Activated naive CD4-positive, alpha-beta T cell (primary cell): ENCODE measurements at regions not wholly inside any gene's neighbourhood (a gene's known extent, or its start where the extent isn't known, plus 50 kb on each side); places are given as distances from the start of the nearest gene placed in this dataset.
"Not testable (repeated sequence)": the region's sequence is repeated elsewhere in the genome, so short reads cannot be mapped to it uniquely, and the experiment has no call there.

Source experiments
- DNase-seq, 4 experiments: peaks; one replicate each; lab custom pipeline; 2025; lab: John Stamatoyannopoulos, UW

DNA sequence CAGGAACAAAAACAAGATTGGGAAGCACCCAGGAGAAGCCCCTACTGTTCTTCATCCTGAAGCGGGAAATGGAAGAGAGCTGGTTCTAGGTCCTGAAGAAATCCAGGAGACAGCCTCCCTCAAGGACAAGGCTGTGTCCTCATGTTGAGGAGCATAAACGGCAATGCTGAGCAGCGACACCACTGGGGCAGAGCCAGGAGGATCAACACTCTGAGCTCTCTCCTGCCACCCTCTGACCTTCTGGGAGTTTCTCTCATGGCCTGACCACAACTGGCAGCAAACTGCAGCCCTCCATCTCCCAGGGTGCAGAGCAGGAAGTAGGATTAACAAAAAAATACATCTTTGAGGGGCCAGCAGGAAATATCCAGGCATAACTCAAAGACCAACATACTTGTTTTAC, 1292.2 kb upstream of the TMEM132C start:
- no peak for DNase-seq

- no peak for DNase-seq
These were observed 1290.4 kb upstream of the TMEM132C start for GRCh38 chr12:126976579-126976978.

- DNase-seq = not testable (repeated sequence)
These were observed 1287.4 kb upstream of the TMEM132C start for GRCh38 chr12:126979564-126979963.

DNA sequence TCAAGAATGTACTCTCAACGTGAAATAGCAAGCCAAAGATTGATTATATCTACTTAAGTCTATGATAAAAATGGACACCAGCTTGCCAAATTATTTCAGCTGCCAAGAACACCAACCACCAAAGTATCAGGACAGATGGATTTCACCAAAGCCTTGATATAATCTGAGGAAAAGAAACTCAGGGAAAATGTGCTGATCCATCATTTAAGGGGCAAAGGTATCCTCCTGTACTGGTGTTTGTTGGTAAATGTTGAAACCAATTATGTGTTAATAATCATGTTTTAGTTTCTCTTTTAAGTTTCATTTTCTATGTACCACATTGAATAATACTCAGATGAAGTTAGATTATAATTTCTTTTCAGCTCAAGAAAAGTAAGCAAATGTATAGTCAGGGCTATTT, 1284.3 kb upstream of the TMEM132C start:
- no peak for DNase-seq

GRCh38 chr12:126983735-126984134, 1283.2 kb upstream of the TMEM132C start:
- DNase-seq = not testable (repeated sequence)

DNA sequence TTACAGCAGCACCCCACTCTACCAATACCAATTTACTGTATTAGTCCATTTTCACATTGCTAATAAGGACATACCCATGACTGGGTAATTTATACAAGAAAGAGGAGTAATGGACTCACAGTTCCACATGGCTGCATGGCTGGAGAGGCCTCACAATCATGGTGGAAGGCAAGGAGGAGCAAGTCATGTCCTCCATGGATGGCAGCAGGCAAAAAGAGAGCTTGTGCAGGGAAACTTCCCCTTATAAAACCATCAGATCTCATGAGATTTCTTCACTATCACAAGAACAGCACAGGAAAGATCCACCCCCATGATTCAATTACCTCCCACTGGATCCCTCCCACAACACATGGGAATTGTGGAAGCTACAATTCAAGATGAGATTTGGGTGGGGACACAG, 1281.3 kb upstream of the TMEM132C start:
- not testable (repeated sequence) for DNase-seq

GRCh38 chr12:126989532-126989931, 1277.4 kb upstream of the TMEM132C start:
- DNase-seq = no peak

DNA sequence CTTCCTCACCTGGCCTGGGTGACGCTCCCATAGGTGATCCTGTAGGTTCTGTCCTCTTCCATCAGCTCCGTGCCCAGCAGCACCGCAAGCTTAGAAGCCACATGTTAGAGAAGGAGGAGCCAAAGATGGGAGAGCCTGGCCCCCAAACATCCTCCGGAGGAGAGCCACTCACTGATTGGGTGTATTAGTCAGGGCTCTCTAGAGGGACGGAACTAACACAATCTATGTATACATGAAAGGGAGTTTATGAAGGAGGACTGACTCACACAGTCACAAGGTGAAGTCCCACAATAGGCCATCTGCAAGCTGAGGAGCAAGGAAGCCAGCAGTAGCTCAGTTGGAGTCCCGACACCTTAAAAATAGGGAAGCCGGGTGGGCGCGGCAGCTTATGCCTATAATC, 1273.1 kb upstream of the TMEM132C start:
- no peak for DNase-seq

DNA sequence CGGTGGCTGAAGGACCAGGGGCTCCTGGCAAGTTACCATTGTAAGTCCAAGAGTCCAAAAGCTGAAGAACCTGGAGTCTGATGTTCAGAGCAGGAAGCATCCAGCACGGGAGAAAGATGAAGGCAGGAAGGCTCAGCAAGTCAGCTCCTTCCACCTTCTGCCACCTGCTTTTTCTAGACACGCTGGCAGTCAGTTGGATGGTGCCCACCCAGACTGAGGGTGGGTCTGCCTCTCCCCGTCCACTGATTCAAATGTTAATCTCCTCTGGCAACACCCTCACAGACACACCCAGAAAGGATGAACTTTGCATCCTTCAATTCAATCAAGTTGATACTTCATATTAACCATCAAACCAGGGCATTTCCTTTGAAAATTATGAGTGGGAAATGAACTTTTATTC, 1272.4 kb upstream of the TMEM132C start:
- DNase-seq = no peak

- no peak for DNase-seq
These were observed 1268.9 kb upstream of the TMEM132C start for GRCh38 chr12:126998031-126998430.

DNA sequence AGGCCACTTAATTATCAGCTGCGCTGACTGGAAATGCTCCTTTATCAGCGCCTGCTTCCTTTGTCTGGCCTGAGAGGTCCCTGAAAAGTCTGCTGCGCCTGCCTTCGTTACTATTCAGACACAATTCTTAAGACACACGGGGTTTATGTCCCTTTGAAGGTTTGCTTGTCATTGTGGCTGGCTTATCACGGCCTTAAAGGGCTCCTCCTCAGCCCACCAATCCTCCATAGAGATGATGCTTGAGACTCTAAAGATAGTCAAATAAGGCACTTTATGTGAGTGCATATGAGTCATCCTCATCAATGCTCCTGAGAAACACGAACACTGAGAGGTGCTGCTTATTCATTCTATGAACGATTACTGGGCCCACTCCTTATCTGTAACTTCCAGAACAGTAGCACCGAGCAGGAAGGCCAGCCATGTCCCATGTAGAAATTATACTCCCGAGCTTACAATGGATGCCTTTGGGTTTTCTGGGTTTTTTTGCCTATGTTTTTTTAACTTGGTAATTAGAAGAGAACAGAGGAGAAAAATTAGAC, 1268.2 kb upstream of the TMEM132C start:
- DNase-seq = no peak

GRCh38 chr12:126999352-126999751, 1267.6 kb upstream of the TMEM132C start:
- no peak for DNase-seq

DNA sequence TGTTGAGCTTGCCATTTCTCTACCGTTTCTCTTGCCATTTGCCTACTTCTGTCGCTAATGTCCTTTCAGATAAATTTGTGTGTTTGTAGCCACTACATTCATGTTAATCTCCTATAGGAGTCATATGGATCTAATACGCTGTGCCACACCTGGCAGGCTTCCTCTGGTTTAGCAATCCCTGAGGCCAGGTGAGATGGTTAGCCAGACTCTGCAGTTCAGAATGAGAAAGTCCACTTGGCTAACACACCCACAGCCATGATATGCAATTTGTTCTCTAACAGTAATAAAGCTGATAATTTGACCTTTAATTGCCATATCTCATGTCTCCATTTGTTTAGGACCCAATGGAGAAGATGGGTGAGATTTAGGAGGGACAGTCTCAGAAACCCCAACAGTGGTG, 1261.6 kb upstream of the TMEM132C start:
- no peak for DNase-seq

DNA sequence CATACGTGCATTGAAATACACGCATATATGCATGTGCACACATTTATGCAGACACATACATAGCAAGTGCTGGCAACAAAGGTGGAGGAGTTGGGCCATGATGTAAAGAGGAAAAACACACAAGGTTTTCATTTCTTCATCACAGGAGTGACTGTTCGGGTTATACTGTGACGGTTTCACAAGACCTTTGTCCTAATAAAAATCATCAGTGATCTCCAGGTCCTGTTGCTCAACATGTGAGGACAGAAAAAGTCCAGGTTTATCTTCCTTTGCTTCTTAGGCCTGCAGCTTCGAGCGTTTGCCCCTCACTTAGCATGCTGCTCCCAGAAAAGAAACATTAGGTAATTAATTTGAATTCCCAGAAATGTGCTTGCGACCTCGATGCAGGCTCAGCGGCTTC, 1260.0 kb upstream of the TMEM132C start:
- no peak for DNase-seq

DNA sequence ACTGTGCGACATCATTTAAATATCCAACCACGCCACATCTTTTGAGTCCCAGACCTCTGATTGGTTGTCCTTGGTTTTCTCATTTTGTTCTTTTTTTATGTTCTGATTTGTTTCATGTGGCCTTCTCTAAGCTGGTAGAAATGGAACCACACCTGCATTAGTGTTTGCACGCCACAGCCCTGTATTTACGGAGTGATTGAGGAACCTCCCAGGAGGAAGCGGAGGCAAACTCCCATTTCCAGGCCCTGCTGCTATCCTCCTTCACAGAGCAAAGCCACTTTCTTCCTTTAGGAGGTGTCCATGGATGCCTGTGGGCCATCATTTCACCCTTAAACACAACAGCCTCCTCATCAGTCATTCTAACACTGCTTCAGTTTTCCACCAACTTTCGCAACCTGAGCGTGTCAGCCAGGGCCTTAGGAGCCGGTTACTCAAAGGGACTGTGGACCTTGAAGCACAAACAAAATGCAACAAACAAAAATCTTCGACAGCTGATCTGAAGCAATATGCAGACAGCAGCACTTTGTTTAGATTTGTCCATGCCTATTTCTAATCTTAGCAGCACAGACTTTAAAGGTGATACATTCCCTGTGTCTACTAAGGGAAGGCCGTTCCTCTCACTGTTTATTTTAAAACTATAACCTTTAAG, 1258.1 kb upstream of the TMEM132C start:
- no peak for DNase-seq

- no peak for DNase-seq
These were observed 1254.9 kb upstream of the TMEM132C start for GRCh38 chr12:127012109-127012508.

DNA sequence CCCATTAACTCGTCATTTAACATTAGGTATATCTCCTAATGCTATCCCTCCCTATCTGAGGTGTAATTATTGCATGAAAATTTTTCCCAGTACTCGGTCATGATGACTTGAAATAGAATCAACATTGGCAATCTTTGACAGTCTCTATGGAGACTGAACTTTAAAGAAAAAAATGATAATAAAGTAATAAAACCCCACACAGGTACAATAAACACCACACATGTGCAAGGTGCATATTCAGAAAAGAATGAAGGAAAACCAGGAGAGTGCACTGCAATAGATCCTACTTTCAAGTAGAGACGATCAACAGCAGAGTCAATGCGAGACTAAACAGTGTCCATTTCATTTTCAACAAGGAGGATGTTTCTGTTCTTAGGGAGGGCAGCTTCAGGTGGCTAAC, 1253.8 kb upstream of the TMEM132C start:
- DNase-seq = no peak

- no peak for DNase-seq
These were observed 1252.9 kb upstream of the TMEM132C start for GRCh38 chr12:127014079-127014478.

- no peak for DNase-seq
These were observed 1242.2 kb upstream of the TMEM132C start for GRCh38 chr12:127024791-127025190.

GRCh38 chr12:127025545-127025944, 1241.4 kb upstream of the TMEM132C start:
- DNase-seq = no peak

GRCh38 chr12:127035011-127035879, 1231.7 kb upstream of the TMEM132C start:
- no peak for DNase-seq

DNA sequence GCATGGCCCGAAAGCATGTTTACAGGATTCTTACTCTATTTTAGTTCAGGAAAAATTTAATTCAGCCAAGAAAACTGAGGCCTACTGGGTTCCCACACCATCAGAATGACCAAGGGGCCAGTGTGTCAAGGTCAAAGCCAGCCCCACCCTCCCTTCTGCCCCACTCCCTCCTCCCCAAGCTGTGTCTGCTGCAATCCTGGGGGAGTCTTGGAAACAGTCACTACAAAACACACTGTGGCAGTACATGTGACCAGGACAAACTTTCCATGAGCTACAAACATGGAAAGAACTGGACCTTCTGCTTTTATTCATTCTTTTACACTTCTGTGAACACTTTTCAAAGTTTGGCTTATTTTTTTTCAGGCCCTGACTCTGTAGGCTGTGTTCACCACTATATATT, 1228.8 kb upstream of the TMEM132C start:
- DNase-seq = no peak

- DNase-seq = no peak
These were observed 1228.2 kb upstream of the TMEM132C start for GRCh38 chr12:127038761-127039160.
